Activated T-cell treated with anti-CD3 and anti-CD28 coated beads, Interleukin-2, amount 50 U/mL, for 72 hours (primary cell): ENCODE measurements at regions not wholly inside any gene's neighbourhood (a gene's known extent, or its start where the extent isn't known, plus 50 kb on each side); places are given as distances from the start of the nearest gene placed in this dataset.
"Not testable (repeated sequence)": the region's sequence is repeated elsewhere in the genome, so short reads cannot be mapped to it uniquely, and the experiment has no call there.

Source experiments
- ATAC-seq, 2 donors: fragments of 150-1000 bp; cut with Tn5 transposase; replicated peaks in 1 of 2; 2 replicates each; pipeline ENCODE4 v1.10.0; 2021; ENCODE audit warnings: moderate library complexity in 2 of 2, mild to moderate bottlenecking in 1 of 2
- DNase-seq, 2 donors: peaks; one replicate each; pipeline ENCODE4 v3.0.0; 2021 to 2022; ENCODE audit warnings: mixed read lengths in 1 of 2
- H3K27ac Mint-ChIP-seq: one replicate; pipeline ENCODE4 v1.8.0; 2022; ENCODE audit warnings: mild to moderate bottlenecking, moderate library complexity, mixed read lengths
- H3K27me3 Mint-ChIP-seq: one replicate; pipeline ENCODE4 v1.8.0; 2022; ENCODE audit warnings: low read depth, mixed read lengths
- H3K36me3 Mint-ChIP-seq, 2 donors: one replicate each; pipeline ENCODE4 v1.8.0; 2022; ENCODE audit warnings: mixed read lengths in 2 of 2, mild to moderate bottlenecking in 1 of 2; ENCODE audit not compliant: insufficient read depth in 2 of 2
- H3K4me1 Mint-ChIP-seq: one replicate; pipeline ENCODE4 v1.8.0; 2022; ENCODE audit warnings: low read depth, mixed read lengths
- H3K4me3 Mint-ChIP-seq, 2 donors: one replicate each; pipeline ENCODE4 v1.8.0; 2022; ENCODE audit warnings: mild to moderate bottlenecking in 2 of 2, mixed read lengths in 2 of 2, moderate library complexity in 2 of 2
- H3K9me3 Mint-ChIP-seq, 2 donors: one replicate each; pipeline ENCODE4 v1.8.0; 2022; ENCODE audit warnings: mixed read lengths in 2 of 2

DNA sequence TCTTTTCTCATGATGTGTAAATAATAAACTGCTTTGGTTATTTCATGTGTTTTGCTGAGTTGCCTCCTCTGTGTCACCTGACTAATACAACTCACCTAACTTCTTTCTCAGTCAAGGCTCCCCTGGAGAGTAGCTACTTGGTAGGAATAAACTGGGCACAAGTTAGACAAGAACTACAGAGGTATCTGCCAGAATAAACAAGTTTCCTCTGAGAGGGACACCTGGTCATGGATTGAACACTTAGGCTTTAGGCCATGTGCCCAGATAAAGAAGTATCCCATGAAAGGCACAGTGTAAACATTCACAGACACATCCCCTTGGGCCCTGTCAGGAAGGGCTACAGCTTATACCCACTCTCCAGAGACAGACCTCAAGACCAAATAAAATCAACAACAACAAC is 532.5 kb downstream of the KIF4B start:
- H3K27ac Mint-ChIP-seq = no peak overlapping the region
- no peaks in the 10 kb centered on the region for H3K36me3 Mint-ChIP-seq
- ATAC-seq (no peak), DNase-seq (no peak)
- H3K27me3 Mint-ChIP-seq = no peaks in the 10 kb centered on the region
- peaks cover 0 to 1% of the 10 kb centered on the region in 2 donors for H3K9me3 Mint-ChIP-seq
- no peak overlapping the region for H3K4me3 Mint-ChIP-seq
- no peaks in the 10 kb centered on the region for H3K4me1 Mint-ChIP-seq

DNA sequence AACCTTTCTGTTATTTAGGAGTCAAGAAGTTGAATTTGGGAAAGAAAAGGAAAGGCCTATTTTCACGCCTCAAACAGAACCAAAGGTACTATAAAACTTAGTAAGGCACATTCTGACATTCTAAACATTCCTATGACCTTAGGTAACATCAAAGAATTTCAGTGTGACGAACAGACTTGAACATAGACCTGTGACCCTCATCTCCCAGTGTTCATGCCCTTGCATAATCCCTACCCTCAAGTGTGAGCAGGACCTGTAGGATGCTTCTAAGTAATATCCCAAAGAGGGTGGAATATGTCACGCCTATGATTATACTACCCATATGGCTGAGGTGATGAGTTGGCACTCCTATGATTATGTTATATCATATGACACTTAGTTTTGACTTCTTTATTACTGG is 540.9 kb downstream of the KIF4B start:
- Mint-ChIP-seq H3K27me3 (no peaks in the 10 kb centered on the region), H3K27ac (no peak overlapping the region), H3K36me3 (no peaks in the 10 kb centered on the region), H3K9me3 (peaks cover 1 to 3% of the 10 kb centered on the region in 2 donors), H3K4me3 (no peak overlapping the region), H3K4me1 (no peaks in the 10 kb centered on the region)
- no peak for ATAC-seq
- no peak for DNase-seq

DNA sequence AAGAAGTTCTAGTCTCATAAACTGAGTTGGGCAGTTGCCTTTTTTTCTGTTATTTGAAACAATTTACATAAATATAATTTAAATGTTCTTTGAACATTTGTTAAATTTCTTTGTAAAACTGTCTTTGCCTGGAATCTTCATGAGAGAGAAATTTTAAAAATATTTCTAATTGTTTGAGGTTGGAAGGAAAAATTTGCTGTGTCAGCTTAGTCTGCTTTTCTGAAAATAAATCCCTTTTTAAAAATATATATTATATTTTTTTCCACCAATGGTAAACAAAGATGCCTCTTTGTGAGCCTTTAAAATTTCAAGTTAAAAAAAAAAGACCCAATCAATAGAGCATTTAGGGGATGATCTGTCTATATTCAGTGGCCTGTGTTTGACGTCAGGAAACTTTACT is 542.7 kb downstream of the KIF4B start:
- no peak for DNase-seq
- Mint-ChIP-seq H3K4me1 (no peaks in the 10 kb centered on the region), H3K4me3 (no peak overlapping the region), H3K27me3 (no peaks in the 10 kb centered on the region), H3K27ac (no peak overlapping the region), H3K9me3 (peaks cover 3% of the 10 kb centered on the region in 2 donors), H3K36me3 (no peaks in the 10 kb centered on the region)
- no peak for ATAC-seq

DNA sequence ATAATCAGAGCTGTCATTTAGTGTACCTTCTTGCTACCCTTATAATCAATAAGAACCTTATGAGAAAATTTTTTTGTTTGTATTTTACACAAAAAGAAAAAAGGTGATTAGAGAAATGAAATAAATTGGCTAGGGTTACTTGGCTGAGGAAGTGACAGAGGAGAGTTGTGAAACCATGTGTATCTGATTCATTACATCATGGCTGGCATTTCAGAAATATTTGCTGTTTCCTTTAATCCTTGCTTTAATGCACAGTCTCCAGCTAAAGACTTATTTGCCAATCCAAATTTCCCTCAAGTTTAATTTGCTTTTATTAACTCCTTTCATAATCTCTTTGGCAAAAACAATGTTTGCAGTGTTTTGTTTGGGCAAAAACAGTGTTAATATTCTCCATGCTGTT is 543.1 kb downstream of the KIF4B start:
- no peaks in the 10 kb centered on the region for H3K4me1 Mint-ChIP-seq
- H3K36me3 Mint-ChIP-seq = no peaks in the 10 kb centered on the region
- no peaks in the 10 kb centered on the region for H3K27me3 Mint-ChIP-seq
- ATAC-seq (no peak), DNase-seq (no peak)
- no peak overlapping the region for H3K27ac Mint-ChIP-seq
- no peak overlapping the region for H3K4me3 Mint-ChIP-seq
- peaks cover 3% of the 10 kb centered on the region in 2 donors for H3K9me3 Mint-ChIP-seq

DNA sequence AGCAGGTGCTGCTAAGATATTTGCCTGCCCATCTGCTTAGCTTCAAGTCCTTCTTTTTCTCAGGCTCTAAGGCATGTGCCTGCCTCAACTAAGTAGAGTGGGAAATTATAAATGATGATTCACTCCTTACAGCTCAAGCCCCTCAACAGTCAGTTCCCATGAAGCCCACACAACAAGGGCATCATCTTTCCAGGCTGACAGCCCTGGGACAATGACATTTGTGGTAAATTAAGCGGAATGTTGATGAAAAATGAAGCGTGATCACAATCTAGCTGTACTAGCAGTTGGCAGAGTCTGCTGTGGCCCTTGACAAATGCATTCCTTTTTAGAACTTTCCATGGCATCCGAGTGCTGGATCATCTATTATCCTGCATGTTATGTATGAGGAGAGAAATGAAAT is 548.6 kb downstream of the KIF4B start:
- Mint-ChIP-seq H3K9me3 (peaks cover 2 to 3% of the 10 kb centered on the region in 2 donors), H3K4me3 (no peak overlapping the region), H3K4me1 (no peaks in the 10 kb centered on the region), H3K27ac (no peak overlapping the region), H3K27me3 (no peaks in the 10 kb centered on the region), H3K36me3 (no peaks in the 10 kb centered on the region)
- DNase-seq (no peak), ATAC-seq (no peak)

DNA sequence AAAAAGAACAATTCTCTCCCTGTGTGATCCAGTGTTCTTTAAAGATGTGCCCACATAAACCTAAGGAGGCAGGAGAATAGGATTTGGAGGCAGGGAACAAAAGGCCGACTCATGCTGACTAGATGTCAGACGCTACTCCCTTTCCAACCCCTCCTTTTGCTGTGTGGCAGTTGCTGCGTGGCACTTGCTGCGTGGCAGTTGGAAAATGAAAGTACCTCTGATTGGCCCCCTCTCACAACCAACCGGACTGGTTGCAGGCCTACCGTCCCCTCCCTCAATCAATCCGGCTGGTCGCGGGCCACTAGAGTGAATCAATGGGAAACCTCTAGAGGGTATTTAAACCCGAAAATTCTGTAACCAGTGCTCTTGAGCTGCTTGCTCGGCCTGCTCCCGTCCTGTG is 551.0 kb downstream of the KIF4B start:
- ATAC-seq (no peak), DNase-seq (no peak)
- no peaks in the 10 kb centered on the region for H3K27me3 Mint-ChIP-seq
- no peaks in the 10 kb centered on the region for H3K4me1 Mint-ChIP-seq
- no peak overlapping the region for H3K27ac Mint-ChIP-seq
- H3K36me3 Mint-ChIP-seq = no peaks in the 10 kb centered on the region
- no peak overlapping the region for H3K4me3 Mint-ChIP-seq
- H3K9me3 Mint-ChIP-seq = peaks cover 3 to 5% of the 10 kb centered on the region in 2 donors

DNA sequence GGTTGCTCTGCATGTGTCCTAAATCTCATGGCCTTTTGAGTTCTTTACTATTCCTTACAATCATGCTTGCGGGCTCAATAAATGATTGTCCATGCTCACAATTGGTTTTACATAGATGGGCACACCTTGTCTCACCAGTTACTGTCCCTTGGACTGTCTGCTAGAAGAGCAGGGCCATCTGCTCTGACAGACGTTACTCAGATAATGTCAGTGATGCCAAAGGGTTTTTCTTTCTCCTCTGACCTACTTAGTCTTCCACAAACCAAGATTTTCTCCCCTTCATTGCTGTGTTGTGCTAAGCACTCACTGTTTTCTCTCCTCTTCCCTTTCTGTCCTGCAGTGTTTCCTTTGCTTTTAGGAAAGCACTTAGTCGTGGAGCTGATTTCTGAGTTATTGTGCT is 562.3 kb downstream of the KIF4B start:
- ATAC-seq (no peak), DNase-seq (no peak)
- H3K36me3 Mint-ChIP-seq = no peaks in the 10 kb centered on the region
- H3K9me3 Mint-ChIP-seq = peaks cover 2% of the 10 kb centered on the region in 2 donors
- no peaks in the 10 kb centered on the region for H3K4me1 Mint-ChIP-seq
- no peaks in the 10 kb centered on the region for H3K27me3 Mint-ChIP-seq
- H3K27ac Mint-ChIP-seq = no peak overlapping the region
- no peak overlapping the region for H3K4me3 Mint-ChIP-seq

DNA sequence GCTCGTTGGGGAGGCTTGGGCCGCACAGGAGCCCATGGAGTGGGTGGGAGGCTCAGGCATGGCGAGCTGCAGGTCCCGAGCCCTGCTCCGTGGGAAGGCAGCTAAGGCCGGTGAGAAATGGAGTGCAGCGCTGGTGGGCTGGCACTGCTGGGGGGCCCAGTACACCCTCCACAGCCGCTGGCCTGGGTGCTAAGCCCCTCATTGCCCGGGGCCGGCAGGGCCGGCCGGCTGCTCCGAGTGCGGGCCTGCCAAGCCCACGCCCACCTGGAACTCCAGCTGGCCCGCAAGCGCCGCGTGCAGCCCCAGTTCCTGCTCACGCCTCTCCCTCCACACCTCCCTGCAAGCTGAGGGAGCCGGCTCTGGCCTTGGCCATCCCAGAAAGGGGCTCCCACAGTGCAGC is 573.3 kb downstream of the KIF4B start:
- not testable (repeated sequence) for H3K36me3 Mint-ChIP-seq

DNA sequence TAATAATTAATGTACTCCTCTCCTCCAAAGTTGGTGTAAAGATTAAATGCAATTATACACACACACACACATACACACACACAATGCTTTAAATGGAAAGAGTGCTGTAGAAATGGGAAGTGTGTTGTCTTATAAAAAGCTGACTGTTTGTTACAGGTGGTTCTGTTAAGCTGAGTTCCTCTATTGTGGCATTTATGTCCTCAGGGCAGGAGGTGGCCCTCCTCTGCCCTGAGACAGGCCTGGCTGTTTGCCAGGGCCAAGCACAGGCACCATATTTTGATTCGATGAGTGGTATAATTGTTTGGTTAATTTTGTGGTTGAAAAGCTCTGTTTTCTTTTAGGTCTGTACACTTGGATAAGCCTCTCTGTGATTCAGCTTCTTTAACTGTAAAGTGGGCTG is 573.9 kb downstream of the KIF4B start:
- Mint-ChIP-seq H3K4me3 (no peak overlapping the region), H3K4me1 (no peaks in the 10 kb centered on the region), H3K9me3 (no peaks in the 10 kb centered on the region), H3K27ac (no peak overlapping the region), H3K27me3 (no peaks in the 10 kb centered on the region), H3K36me3 (no peaks in the 10 kb centered on the region)
- DNase-seq = no peak
- no peak for ATAC-seq

More for the DNA sequence above, 573.3 kb downstream of the KIF4B start:
- H3K4me1 Mint-ChIP-seq, ATAC-seq, H3K27ac Mint-ChIP-seq, H3K27me3 Mint-ChIP-seq, DNase-seq, H3K9me3 Mint-ChIP-seq, H3K4me3 Mint-ChIP-seq: not testable (repeated sequence)

DNA sequence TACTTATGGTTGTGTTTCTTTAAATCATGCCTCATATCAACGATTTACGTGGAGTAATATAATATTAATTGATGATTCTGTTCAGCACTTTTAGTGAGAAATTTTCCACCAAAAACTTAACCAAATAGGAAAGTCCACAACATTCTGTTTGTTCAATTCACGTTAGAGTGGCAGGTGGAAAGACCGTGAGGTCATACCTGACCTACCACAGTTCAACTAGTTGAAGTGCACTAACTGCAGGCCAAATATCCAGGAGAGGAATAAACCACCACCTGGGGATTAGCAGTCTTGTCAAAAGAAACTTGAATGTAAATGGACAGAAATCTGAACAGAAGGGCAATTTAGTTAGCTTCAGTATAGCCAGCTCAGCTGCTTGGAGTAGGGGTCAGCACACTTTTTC is 577.7 kb downstream of the KIF4B start:
- no peaks in the 10 kb centered on the region for H3K27me3 Mint-ChIP-seq
- no peaks in the 10 kb centered on the region for H3K36me3 Mint-ChIP-seq
- DNase-seq (no peak), ATAC-seq (no peak)
- H3K9me3 Mint-ChIP-seq = no peaks in the 10 kb centered on the region
- H3K4me1 Mint-ChIP-seq = no peaks in the 10 kb centered on the region
- no peak overlapping the region for H3K4me3 Mint-ChIP-seq
- no peak overlapping the region for H3K27ac Mint-ChIP-seq

DNA sequence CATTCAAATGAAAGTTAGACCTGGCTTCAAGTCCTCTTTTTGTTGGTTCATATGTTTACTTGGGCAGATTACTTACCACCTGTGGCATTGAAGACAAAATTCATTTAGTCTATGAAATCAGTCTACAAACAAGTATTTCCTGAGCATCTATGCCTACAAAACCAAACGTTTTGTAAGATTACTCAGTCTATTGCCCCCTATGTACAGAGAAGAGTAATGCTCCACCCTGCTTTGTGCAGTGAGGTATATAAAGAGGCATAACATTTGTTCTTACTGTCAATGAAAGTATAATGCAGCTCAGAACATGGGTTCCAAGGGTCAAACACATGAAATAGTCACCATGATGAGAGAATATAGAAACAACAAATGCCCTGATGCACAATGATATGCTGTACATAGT is 580.7 kb downstream of the KIF4B start:
- Mint-ChIP-seq H3K4me1 (no peaks in the 10 kb centered on the region), H3K27me3 (no peaks in the 10 kb centered on the region)
- ATAC-seq = no peak

DNA sequence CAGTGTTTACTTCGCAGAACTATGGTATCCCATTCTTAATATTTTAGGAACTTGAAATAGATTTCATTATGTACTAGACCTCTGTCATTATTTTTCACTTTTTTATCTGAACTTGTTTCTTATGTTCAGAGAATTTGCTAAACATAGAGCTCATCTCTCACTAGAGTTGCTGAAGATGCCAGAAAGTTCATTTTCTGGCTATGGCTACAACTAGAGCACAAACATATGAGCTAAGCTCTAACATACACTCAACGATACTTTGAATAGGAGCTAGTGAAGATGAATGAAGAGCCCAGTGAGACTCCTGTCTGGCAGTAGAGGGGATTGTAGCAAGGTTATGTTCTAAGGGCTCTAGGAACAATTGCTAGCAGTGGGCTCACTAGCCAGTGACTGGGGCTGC is 582.2 kb downstream of the KIF4B start:
- H3K9me3 Mint-ChIP-seq = no peaks in the 10 kb centered on the region
- no peak overlapping the region for H3K27ac Mint-ChIP-seq
- no peaks in the 10 kb centered on the region for H3K36me3 Mint-ChIP-seq
- no peak overlapping the region for H3K4me3 Mint-ChIP-seq
- no peak for DNase-seq
- H3K27me3 Mint-ChIP-seq = no peaks in the 10 kb centered on the region
- ATAC-seq = no peak
- H3K4me1 Mint-ChIP-seq = no peaks in the 10 kb centered on the region

More for the DNA sequence above, 580.7 kb downstream of the KIF4B start:
- H3K36me3 Mint-ChIP-seq = no peaks in the 10 kb centered on the region
- no peaks in the 10 kb centered on the region for H3K9me3 Mint-ChIP-seq
- no peak for DNase-seq
- no peak overlapping the region for H3K27ac Mint-ChIP-seq
- H3K4me3 Mint-ChIP-seq = no peak overlapping the region

DNA sequence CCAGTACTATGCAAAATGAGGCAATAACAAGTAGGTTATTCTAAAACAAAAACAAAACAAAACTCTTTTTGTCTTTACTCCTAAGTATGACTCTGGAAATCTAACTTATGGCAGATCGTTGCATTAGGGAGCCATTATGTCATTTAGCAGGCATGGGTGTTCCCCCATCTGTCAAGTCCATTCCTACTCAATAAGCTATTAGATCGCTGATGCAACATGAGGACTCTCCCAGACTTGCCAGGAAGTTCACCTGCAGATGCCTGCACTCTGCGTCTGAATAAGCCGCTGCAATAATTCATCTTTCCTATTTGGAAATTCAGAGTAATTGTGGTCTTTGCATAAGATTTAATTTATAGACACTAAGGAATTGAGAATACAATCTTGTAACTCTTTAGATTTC is 585.0 kb downstream of the KIF4B start:
- Mint-ChIP-seq H3K9me3 (no peaks in the 10 kb centered on the region), H3K36me3 (no peaks in the 10 kb centered on the region), H3K27ac (no peak overlapping the region), H3K4me1 (no peaks in the 10 kb centered on the region), H3K27me3 (no peaks in the 10 kb centered on the region), H3K4me3 (no peak overlapping the region)
- ATAC-seq (no peak), DNase-seq (no peak)

DNA sequence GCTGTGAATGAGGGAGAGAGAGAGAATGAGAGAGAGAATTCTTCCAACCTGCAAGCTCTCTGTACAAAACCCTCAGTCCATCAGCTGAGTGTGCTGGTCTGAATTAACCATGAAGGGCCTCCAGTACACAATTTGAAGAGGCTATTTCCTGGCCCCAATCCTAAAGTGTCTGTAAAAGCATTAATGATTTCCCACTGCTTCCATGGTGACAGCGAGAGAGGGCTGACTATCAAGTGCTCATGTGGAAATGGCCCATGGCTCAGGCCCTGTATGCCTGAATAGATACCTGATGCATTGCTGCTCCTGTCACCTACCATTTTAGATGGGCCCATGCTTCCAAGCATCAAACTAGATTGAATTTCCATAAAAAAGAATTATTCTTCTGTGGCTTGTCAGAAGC is 592.4 kb downstream of the KIF4B start:
- no peaks in the 10 kb centered on the region for H3K36me3 Mint-ChIP-seq
- H3K27me3 Mint-ChIP-seq = no peaks in the 10 kb centered on the region
- ATAC-seq (no peak), DNase-seq (no peak)
- no peaks in the 10 kb centered on the region for H3K4me1 Mint-ChIP-seq
- H3K9me3 Mint-ChIP-seq = peaks cover 0 to 2% of the 10 kb centered on the region in 2 donors
- H3K4me3 Mint-ChIP-seq = no peak overlapping the region
- no peak overlapping the region for H3K27ac Mint-ChIP-seq
